ENCODE measurements at regions not wholly inside any gene's neighbourhood (a gene's known extent, or its start where the extent isn't known, plus 50 kb on each side); places are given as distances from the start of the nearest gene placed in this dataset.
A peak's percentile ranks its signal among the peaks of the same experiment; 100 is the strongest.

DNA sequence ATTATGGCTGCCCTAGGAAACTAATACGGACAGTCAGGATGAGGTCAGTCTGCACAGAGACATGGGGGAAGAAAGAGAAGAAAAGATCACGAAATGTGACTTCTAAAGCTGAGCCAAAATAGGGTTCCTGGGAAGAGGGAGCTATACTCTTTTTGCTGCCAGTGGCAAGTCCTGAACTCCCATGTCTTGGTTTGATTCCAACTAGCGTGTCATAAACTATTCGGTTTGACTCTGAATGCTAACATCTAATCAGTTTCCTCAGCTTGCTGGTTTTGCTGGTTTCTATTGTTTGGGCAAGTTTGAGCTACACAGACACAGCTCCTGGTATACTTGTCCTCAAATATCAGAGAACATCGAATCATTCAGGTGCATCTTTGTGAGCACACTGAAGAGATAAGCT is 80.5 kb upstream of the CYP1B1 start:
- H3K4me1 ChIP-seq (ENCODE audit: insufficient read depth, low read length): no peaks in the 10 kb centered on the region
- no peaks in the 10 kb centered on the region for H3K9me3 ChIP-seq (ENCODE audit: low read depth, low read length)
- no peak overlapping the region for H3K27ac ChIP-seq (ENCODE audit: low read depth, low read length)
- TF ChIP-seq, protein P1, sequence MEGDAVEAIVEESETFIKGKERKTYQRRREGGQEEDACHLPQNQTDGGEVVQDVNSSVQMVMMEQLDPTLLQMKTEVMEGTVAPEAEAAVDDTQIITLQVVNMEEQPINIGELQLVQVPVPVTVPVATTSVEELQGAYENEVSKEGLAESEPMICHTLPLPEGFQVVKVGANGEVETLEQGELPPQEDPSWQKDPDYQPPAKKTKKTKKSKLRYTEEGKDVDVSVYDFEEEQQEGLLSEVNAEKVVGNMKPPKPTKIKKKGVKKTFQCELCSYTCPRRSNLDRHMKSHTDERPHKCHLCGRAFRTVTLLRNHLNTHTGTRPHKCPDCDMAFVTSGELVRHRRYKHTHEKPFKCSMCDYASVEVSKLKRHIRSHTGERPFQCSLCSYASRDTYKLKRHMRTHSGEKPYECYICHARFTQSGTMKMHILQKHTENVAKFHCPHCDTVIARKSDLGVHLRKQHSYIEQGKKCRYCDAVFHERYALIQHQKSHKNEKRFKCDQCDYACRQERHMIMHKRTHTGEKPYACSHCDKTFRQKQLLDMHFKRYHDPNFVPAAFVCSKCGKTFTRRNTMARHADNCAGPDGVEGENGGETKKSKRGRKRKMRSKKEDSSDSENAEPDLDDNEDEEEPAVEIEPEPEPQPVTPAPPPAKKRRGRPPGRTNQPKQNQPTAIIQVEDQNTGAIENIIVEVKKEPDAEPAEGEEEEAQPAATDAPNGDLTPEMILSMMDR (IDR thresholded peaks at IDR 0.05; ENCODE audit: extremely low read depth, low read depth, low read length): no peak
- peak overlapping the region; percentile 12 for H2AFZ ChIP-seq (ENCODE audit: low read length)
- no peaks in the 10 kb centered on the region for H3K27me3 ChIP-seq (ENCODE audit: insufficient read depth, low read length)
- H3K36me3 ChIP-seq (ENCODE audit: insufficient read depth, low read length): no peaks in the 10 kb centered on the region
- H3K4me3 ChIP-seq (ENCODE audit: insufficient read depth, low read length): no peak overlapping the region
- no peaks in the 10 kb centered on the region for H3K79me2 ChIP-seq (ENCODE audit: insufficient read depth, low read length)
- peak; percentile 51 for DNase-seq (ENCODE audit: insufficient read length, low spot score, missing footprints)
- no peaks in the 10 kb centered on the region for H4K20me1 ChIP-seq (ENCODE audit: insufficient read depth, low read length)
- no peak overlapping the region for H3K4me2 ChIP-seq (ENCODE audit: insufficient read depth, low read length)

- H4K20me1 ChIP-seq (ENCODE audit: insufficient read depth, low read length): no peaks in the 10 kb centered on the region
- H3K36me3 ChIP-seq (ENCODE audit: insufficient read depth, low read length): no peaks in the 10 kb centered on the region
- H3K4me1 ChIP-seq (ENCODE audit: insufficient read depth, low read length): no peaks in the 10 kb centered on the region
- no peaks in the 10 kb centered on the region for H3K79me2 ChIP-seq (ENCODE audit: insufficient read depth, low read length)
- H3K4me2 ChIP-seq (ENCODE audit: insufficient read depth, low read length): no peak overlapping the region
- H3K27me3 ChIP-seq (ENCODE audit: insufficient read depth, low read length): no peaks in the 10 kb centered on the region
- H3K4me3 ChIP-seq (ENCODE audit: insufficient read depth, low read length): no peak overlapping the region
- H3K9me3 ChIP-seq (ENCODE audit: low read depth, low read length): no peaks in the 10 kb centered on the region
- H3K27ac ChIP-seq (ENCODE audit: low read depth, low read length): no peak overlapping the region
- H2AFZ ChIP-seq (ENCODE audit: low read length): no peak overlapping the region
- TF ChIP-seq, protein P1 (IDR thresholded peaks at IDR 0.05; ENCODE audit: extremely low read depth, low read depth, low read length): no peak
- DNase-seq (ENCODE audit: insufficient read length, low spot score, missing footprints): no peak
Observed at GRCh38 chr2:38155015-38155414, 79.1 kb upstream of the CYP1B1 start.

DNA sequence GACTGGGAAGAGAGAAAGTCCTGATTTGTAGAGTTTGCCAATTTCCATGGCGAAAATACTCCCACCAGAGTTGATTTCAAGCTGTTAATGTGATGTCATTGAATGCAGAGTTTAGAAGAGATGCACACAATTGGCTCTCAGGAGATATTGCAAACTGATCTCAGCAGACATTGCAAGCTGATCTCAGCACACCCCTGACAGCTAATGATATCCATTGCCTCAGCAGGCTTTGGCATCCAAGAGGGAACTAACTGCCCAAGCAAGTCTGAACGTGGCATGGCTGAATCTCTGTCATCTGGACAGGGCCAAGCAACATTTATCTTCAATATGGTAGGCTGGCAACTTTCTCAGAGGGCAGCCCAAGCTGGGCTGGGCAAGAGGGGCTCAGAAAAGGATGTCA is 78.4 kb upstream of the CYP1B1 start:
- no peaks in the 10 kb centered on the region for H3K36me3 ChIP-seq (ENCODE audit: insufficient read depth, low read length)
- no peaks in the 10 kb centered on the region for H4K20me1 ChIP-seq (ENCODE audit: insufficient read depth, low read length)
- H3K4me1 ChIP-seq (ENCODE audit: insufficient read depth, low read length): no peaks in the 10 kb centered on the region
- no peak overlapping the region for H3K27ac ChIP-seq (ENCODE audit: low read depth, low read length)
- no peak overlapping the region for H2AFZ ChIP-seq (ENCODE audit: low read length)
- TF ChIP-seq, protein P1 (IDR thresholded peaks at IDR 0.05; ENCODE audit: extremely low read depth, low read depth, low read length): no peak
- DNase-seq (ENCODE audit: insufficient read length, low spot score, missing footprints): no peak
- H3K79me2 ChIP-seq (ENCODE audit: insufficient read depth, low read length): no peaks in the 10 kb centered on the region
- no peak overlapping the region for H3K4me3 ChIP-seq (ENCODE audit: insufficient read depth, low read length)
- no peaks in the 10 kb centered on the region for H3K27me3 ChIP-seq (ENCODE audit: insufficient read depth, low read length)
- H3K9me3 ChIP-seq (ENCODE audit: low read depth, low read length): no peaks in the 10 kb centered on the region
- no peak overlapping the region for H3K4me2 ChIP-seq (ENCODE audit: insufficient read depth, low read length)

- peaks cover 2% of the 10 kb centered on the region for H3K4me1 ChIP-seq (ENCODE audit: insufficient read depth, low read length)
- no peaks in the 10 kb centered on the region for H4K20me1 ChIP-seq (ENCODE audit: insufficient read depth, low read length)
- H3K79me2 ChIP-seq (ENCODE audit: insufficient read depth, low read length): no peaks in the 10 kb centered on the region
- TF ChIP-seq, protein P1 (IDR thresholded peaks at IDR 0.05; ENCODE audit: extremely low read depth, low read depth, low read length): no peak
- no peak overlapping the region for H3K27ac ChIP-seq (ENCODE audit: low read depth, low read length)
- H3K4me3 ChIP-seq (ENCODE audit: insufficient read depth, low read length): no peak overlapping the region
- H2AFZ ChIP-seq (ENCODE audit: low read length): no peak overlapping the region
- H3K36me3 ChIP-seq (ENCODE audit: insufficient read depth, low read length): no peaks in the 10 kb centered on the region
- H3K9me3 ChIP-seq (ENCODE audit: low read depth, low read length): no peaks in the 10 kb centered on the region
- H3K4me2 ChIP-seq (ENCODE audit: insufficient read depth, low read length): no peak overlapping the region
- H3K27me3 ChIP-seq (ENCODE audit: insufficient read depth, low read length): no peaks in the 10 kb centered on the region
- DNase-seq (ENCODE audit: insufficient read length, low spot score, missing footprints): no peak
Observed at GRCh38 chr2:38153476-38154135, 77.7 kb upstream of the CYP1B1 start.

Data from osteoblast (primary cell).